ENCODE measurements at regions not wholly inside any gene's neighbourhood (a gene's known extent, or its start where the extent isn't known, plus 50 kb on each side); places are given as distances from the start of the nearest gene placed in this dataset.

- peaks cover 46% of the 10 kb centered on the region for H3K27me3 Mint-ChIP-seq
- no peak overlapping the region for H3K4me3 Mint-ChIP-seq
- no peaks in the 10 kb centered on the region for H3K36me3 Mint-ChIP-seq
Measured at GRCh38 chr16:86198206-86199118, 299.5 kb downstream of the IRF8 start.

DNA sequence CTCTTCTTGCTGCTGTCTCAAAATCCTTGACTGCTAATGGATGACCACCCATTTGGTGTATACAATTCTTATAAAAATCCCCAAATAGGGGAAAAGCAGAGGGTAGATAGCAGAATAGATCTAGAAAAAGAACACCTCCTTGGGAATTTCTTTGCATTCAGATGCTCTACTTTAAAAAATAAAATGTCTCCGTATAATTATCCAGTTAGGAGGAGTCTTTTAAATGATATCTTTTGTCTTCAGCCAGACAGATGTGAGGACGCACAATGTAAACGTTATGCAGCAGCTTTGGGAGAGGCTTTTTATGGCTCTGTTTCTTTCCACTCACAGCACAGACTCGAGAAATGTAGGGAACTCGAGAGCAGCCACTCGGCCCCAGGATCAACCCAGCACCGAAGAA lies 300.2 kb downstream of the IRF8 start:
- Mint-ChIP-seq H3K4me1 (no peaks in the 10 kb centered on the region), H3K27me3 (peaks cover 44% of the 10 kb centered on the region), H3K27ac (no peak overlapping the region), H3K36me3 (no peaks in the 10 kb centered on the region), H3K4me3 (no peak overlapping the region), H3K9me3 (peaks cover 0 to 2% (median 0%) of the 10 kb centered on the region in 3 donors)

More at GRCh38 chr16:86198206-86199118, 299.5 kb downstream of the IRF8 start:
- Mint-ChIP-seq H3K9me3 (peaks cover 0 to 2% (median 0%) of the 10 kb centered on the region in 3 donors), H3K4me1 (no peaks in the 10 kb centered on the region), H3K27ac (no peak overlapping the region)

DNA sequence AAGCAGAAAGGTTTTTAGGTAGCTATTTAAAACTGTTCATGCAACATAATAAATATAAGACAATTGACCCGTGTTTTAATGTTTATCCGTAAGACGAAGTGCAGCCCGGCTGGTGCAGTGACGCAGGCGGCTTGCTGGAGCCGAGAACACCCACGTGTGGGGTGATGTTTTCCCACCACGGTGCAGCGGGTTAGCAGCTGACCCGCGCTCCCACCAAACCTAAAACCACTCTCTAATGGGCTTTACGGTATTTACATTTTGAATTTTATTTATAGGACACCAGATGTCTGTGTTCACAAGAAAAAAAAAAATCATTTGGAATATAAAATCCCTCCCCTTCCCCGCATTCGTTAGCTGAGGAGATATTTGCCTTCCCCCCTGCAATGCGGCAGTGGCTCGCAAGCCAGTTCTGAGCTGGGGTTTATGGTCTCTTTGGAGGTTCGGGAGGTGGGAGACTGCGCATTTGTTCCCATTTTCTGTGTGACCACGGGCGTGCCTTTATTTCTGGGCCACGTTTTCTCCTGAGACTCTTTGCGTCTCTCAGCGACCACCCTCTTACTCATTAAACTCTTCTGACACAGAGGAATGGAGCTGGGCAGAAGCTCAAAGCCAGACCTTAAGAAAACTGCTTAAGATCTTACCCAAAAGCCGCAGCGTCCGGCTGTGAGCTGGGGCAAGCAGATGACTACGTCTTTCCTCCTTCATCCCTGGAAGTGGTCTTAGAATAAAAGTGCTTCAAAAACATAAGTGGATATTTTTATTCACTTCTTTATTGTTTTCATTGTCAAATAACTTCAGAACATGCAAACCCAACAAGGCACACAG lies 301.1 kb downstream of the IRF8 start:
- no peak overlapping the region for H3K4me3 Mint-ChIP-seq
- H3K4me1 Mint-ChIP-seq = no peaks in the 10 kb centered on the region
- H3K9me3 Mint-ChIP-seq = peaks cover 0 to 3% (median 0%) of the 10 kb centered on the region in 3 donors
- peaks cover 2% of the 10 kb centered on the region for H3K36me3 Mint-ChIP-seq
- no peak overlapping the region for H3K27ac Mint-ChIP-seq
- H3K27me3 Mint-ChIP-seq = peaks cover 44% of the 10 kb centered on the region

DNA sequence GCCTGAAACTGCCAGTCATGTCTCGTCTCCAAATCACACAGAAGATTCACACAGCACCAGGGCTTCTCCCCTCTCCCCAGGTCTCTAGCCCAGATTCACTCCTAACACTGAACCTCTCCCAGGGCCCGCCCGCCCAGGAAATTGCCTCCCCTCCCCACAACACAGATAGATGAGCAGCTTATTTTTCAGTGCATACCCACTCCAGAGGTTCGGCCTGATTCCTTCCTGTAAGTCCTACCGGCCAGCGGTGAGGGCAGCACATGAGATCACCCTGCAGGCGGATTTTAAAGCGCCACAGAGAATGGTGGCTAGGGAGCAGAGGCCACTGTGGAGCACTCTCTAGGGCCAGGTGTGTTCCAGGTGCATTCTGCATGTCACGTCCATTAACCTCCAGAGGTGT lies 301.8 kb downstream of the IRF8 start:
- H3K4me1 Mint-ChIP-seq = no peaks in the 10 kb centered on the region
- peaks cover 2% of the 10 kb centered on the region for H3K36me3 Mint-ChIP-seq
- H3K9me3 Mint-ChIP-seq = peaks cover 0 to 3% (median 0%) of the 10 kb centered on the region in 3 donors
- H3K27ac Mint-ChIP-seq = no peak overlapping the region
- H3K4me3 Mint-ChIP-seq = no peak overlapping the region
- peaks cover 44% of the 10 kb centered on the region for H3K27me3 Mint-ChIP-seq

DNA sequence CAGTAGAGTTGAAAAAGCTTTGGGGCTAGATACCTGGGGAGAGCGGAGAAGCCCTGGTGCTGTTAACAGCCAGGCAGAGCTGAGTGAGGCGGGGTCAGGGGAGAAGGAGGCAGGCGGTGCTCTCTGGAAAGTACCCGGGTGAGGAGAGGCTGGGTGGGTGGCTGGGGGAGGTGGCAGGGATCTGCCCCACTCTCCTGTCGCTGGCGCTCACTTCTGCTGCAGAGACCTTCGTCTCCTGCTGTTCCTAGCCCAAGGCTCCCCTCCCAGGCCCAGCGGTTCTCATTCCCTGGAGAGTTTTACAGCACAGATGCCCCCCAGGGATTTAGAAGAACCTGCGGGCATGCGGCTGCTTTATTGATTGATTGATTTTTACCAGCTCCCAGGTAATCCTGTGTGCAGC lies 302.8 kb downstream of the IRF8 start:
- H3K9me3 Mint-ChIP-seq = peaks cover 0 to 3% (median 0%) of the 10 kb centered on the region in 3 donors
- H3K27me3 Mint-ChIP-seq = peaks cover 38% of the 10 kb centered on the region
- no peak overlapping the region for H3K4me3 Mint-ChIP-seq
- H3K36me3 Mint-ChIP-seq = peaks cover 2% of the 10 kb centered on the region
- peaks cover 0 to 1% (median 0%) of the 10 kb centered on the region in 3 donors for H3K4me1 Mint-ChIP-seq
- H3K27ac Mint-ChIP-seq = no peak overlapping the region

DNA sequence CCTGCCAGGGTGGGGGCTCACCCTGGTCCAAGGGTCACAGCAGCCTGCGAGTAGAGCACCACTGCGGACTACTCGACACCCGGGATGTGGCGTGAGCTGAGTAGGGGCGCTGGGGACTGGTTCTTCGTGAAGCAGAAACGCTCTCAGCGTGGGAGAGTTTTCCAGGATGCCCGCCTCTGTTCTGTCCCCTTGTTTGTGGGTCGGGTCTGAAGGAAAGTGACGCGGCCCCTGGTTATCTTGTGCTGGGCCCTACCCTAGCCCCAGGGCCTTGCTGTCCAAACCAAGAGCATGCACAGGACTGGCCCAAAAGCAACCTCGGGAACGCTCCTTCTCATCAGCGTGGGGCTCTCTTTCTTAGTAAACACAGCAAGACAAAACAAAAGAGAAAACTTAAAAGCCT lies 303.3 kb downstream of the IRF8 start:
- peaks cover 2% of the 10 kb centered on the region for H3K36me3 Mint-ChIP-seq

DNA sequence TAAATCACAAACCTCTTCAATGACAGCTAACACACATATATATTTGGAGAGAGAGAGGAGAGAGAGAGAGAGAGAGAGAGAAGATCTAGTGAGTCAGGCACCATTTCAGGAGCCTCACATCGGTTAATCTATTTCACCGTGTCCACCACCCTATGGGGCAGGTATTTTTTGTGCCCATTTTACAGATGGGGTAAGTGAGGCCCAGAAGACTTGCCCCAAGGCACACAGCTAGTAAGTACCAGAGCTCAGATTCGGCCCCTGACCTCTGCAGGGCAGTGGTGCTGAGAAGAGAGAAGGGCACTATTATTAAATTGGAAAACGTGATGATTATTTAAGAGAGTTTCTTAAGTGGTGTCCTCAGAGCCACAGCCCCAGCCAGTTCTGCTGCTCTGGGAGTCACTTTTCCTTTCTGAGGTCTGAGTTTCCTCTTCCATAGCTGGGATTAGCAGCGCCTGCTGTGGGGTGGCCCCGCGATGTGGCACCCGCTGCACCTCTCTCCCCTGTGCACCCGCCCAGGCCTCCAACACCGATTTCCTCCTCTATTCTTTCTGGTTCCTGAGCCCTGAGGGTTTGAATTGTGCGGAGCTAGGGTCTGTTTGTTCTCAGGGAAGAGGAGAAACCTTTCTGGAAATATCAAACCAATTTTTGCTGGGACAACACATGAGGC lies 303.9 kb downstream of the IRF8 start:
- Mint-ChIP-seq H3K4me1 (peaks cover 0 to 1% (median 0%) of the 10 kb centered on the region in 3 donors), H3K27me3 (peaks cover 31% of the 10 kb centered on the region), H3K36me3 (peaks cover 2% of the 10 kb centered on the region), H3K9me3 (peaks cover 0 to 1% (median 0%) of the 10 kb centered on the region in 3 donors), H3K27ac (peak overlapping the region in 1 of 3 donors; percentile 1), H3K4me3 (no peak overlapping the region)

More for the DNA sequence above, 303.3 kb downstream of the IRF8 start:
- Mint-ChIP-seq H3K27ac (no peak overlapping the region), H3K9me3 (peaks cover 0 to 1% (median 0%) of the 10 kb centered on the region in 3 donors), H3K27me3 (peaks cover 33% of the 10 kb centered on the region), H3K4me1 (peaks cover 0 to 1% (median 0%) of the 10 kb centered on the region in 3 donors), H3K4me3 (no peak overlapping the region)

GRCh38 chr16:86203557-86204275 lies 304.8 kb downstream of the IRF8 start:
- peaks cover 2% of the 10 kb centered on the region for H3K36me3 Mint-ChIP-seq
- peaks cover 0 to 1% (median 0%) of the 10 kb centered on the region in 3 donors for H3K4me1 Mint-ChIP-seq
- H3K4me3 Mint-ChIP-seq = no peak overlapping the region
- peaks cover 0 to 1% (median 0%) of the 10 kb centered on the region in 3 donors for H3K9me3 Mint-ChIP-seq
- H3K27ac Mint-ChIP-seq = no peak overlapping the region
- peaks cover 24% of the 10 kb centered on the region for H3K27me3 Mint-ChIP-seq

DNA sequence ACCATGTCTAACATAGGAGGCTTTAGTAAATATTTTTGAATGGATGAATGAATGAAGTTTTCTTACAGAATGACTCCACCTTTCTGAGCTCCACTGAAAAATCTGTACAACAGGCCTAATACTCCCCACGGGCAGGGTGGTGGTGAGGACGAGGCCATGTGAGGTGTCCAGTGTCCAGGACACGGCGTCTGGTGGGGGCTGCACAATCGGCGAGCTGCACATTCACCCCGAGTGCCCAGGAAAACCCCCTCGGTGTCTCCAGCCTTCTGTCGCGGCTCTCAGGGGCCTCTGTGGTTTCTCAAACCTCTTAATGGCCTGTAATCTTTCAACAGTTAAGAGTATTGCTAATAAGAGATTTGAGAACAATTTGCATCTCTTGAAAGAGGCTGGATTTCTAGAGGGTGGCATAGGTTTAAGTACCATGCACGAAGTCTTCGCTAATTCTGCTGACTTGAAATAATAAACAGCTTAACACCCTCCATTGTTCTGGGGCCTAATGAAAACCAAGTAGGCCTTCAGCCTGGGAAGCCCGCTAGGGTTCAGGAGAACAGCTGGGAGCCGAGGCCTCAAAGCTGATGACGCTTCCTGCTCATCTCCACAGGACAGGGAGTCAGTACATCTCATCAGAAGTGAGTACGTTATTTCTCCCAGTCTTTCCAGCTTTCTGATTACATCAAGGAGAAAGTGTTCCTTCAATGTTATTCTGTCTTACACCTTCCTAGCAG lies 304.6 kb upstream of the FOXF1 start:
- H3K9me3 Mint-ChIP-seq = peaks cover 0 to 1% (median 0%) of the 10 kb centered on the region in 3 donors
- H3K27me3 Mint-ChIP-seq = peaks cover 10% of the 10 kb centered on the region
- H3K27ac Mint-ChIP-seq = no peak overlapping the region
- no peak overlapping the region for H3K4me3 Mint-ChIP-seq
- H3K4me1 Mint-ChIP-seq = peaks cover 0 to 1% (median 0%) of the 10 kb centered on the region in 3 donors
- H3K36me3 Mint-ChIP-seq = peaks cover 2% of the 10 kb centered on the region

- Mint-ChIP-seq H3K27ac (no peak overlapping the region), H3K36me3 (peaks cover 2% of the 10 kb centered on the region), H3K27me3 (peaks cover under 1% of the 10 kb centered on the region), H3K9me3 (peaks cover 1 to 4% (median 2%) of the 10 kb centered on the region in 3 donors), H3K4me1 (peaks cover 0 to 4% (median 2%) of the 10 kb centered on the region in 3 donors), H3K4me3 (no peak overlapping the region)
Measured at GRCh38 chr16:86207350-86207749, 303.0 kb upstream of the FOXF1 start.

DNA sequence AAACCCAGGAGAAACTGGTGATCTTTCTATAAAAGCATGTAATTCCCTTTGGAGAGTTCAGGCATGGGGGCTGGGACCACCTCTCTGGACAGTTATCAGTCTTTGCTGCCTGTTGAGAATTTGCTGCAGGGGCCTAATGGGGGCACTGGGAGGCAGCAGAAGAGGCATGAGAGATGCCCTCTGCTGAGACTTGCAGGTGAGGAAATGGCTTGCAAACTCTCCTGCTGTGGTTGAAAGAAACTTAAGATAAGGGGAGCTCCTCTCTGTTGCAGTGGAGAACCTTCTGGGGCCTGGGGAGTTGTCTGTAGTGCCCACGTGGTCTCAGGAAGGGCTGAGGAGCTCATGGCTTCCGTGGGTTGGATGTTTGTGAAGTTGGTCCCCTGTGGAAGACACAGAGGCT lies 301.1 kb upstream of the FOXF1 start:
- H3K4me3 Mint-ChIP-seq = no peak overlapping the region
- H3K27me3 Mint-ChIP-seq = no peaks in the 10 kb centered on the region
- H3K27ac Mint-ChIP-seq = no peak overlapping the region
- peaks cover 8 to 19% (median 13%) of the 10 kb centered on the region in 3 donors for H3K4me1 Mint-ChIP-seq
- peaks cover 2% of the 10 kb centered on the region for H3K36me3 Mint-ChIP-seq
- H3K9me3 Mint-ChIP-seq = peaks cover 5 to 10% (median 6%) of the 10 kb centered on the region in 3 donors

- Mint-ChIP-seq H3K4me3 (peak overlapping the region in 1 of 4 donors; percentile 63), H3K27me3 (no peaks in the 10 kb centered on the region), H3K27ac (no peak overlapping the region), H3K9me3 (peaks cover 4 to 10% (median 6%) of the 10 kb centered on the region in 3 donors), H3K36me3 (no peaks in the 10 kb centered on the region), H3K4me1 (peaks cover 8 to 20% (median 17%) of the 10 kb centered on the region in 3 donors)
Measured at GRCh38 chr16:86210403-86211193, 299.7 kb upstream of the FOXF1 start.

- H3K9me3 Mint-ChIP-seq = peaks cover 4 to 10% (median 6%) of the 10 kb centered on the region in 3 donors
- peaks cover 8 to 20% (median 17%) of the 10 kb centered on the region in 3 donors for H3K4me1 Mint-ChIP-seq
Measured at GRCh38 chr16:86211265-86211664, 299.1 kb upstream of the FOXF1 start.

More at GRCh38 chr16:86211265-86211664, 299.1 kb upstream of the FOXF1 start:
- no peaks in the 10 kb centered on the region for H3K36me3 Mint-ChIP-seq
- no peaks in the 10 kb centered on the region for H3K27me3 Mint-ChIP-seq
- H3K27ac Mint-ChIP-seq = no peak overlapping the region
- peak overlapping the region in 2 of 4 donors; percentile 8 to 63 for H3K4me3 Mint-ChIP-seq

Measured in IgD-negative memory B cell (primary cell).